HCT116 (cell line): ENCODE measurements at regions not wholly inside any gene's neighbourhood (a gene's known extent, or its start where the extent isn't known, plus 50 kb on each side); places are given as distances from the start of the nearest gene placed in this dataset.

Experiments used
- EZH2phosphoT487 ChIP-seq: fragments of 200-600 bp; IDR thresholded peaks from 2 replicates; pipeline ENCODE4 v1.6.1; 2018; ENCODE audit warnings: antibody characterized with exemption, borderline replicate concordance
- JUND ChIP-seq: IDR thresholded peaks from 2 replicates; pipeline ENCODE4 v1.6.1; 2012
- MAX ChIP-seq: IDR thresholded peaks from 2 replicates; pipeline ENCODE4 v1.6.1; 2012
- POLR2A ChIP-seq: IDR thresholded peaks from 2 replicates; pipeline ENCODE4 v1.7.0; 2011; ENCODE audit warnings: borderline replicate concordance; ENCODE audit not compliant: insufficient read depth, insufficient read length; ENCODE audit errors: extremely low read depth
- POLR2AphosphoS5 ChIP-seq: IDR thresholded peaks from 2 replicates; pipeline ENCODE4 v1.6.1; 2011; ENCODE audit warnings: mild to moderate bottlenecking, low read depth, low read length, moderate library complexity
- SIN3A ChIP-seq: IDR thresholded peaks from 2 replicates; pipeline ENCODE4 v1.6.1; 2012; ENCODE audit warnings: low read depth
- SP1 ChIP-seq: IDR thresholded peaks from 2 replicates; pipeline ENCODE4 v1.6.1; 2012; ENCODE audit warnings: low read depth
- ZBTB33 ChIP-seq: IDR thresholded peaks from 2 replicates; pipeline ENCODE4 v1.6.1; 2011; ENCODE audit warnings: mild to moderate bottlenecking, low read length, moderate library complexity; ENCODE audit not compliant: insufficient replicate concordance; ENCODE audit errors: extremely low read depth
- TF ChIP-seq, protein P1 (sequence below): IDR thresholded peaks from 2 replicates; pipeline ENCODE4 v1.6.1; 2012; ENCODE audit warnings: low read depth
- TF ChIP-seq, protein P2 (sequence below), 3 experiments: fragments of 200-600 bp in 1 of 3; sonication (generic) in 1 of 3; IDR thresholded peaks in 2 of 3; conservative IDR thresholded peaks in 1 of 3; 2 replicates each; pipeline ENCODE4 v1.5.1; 2012 to 2017; ENCODE audit warnings: low read depth in 2 of 3, low read length in 2 of 3, antibody characterized with exemption in 1 of 3, borderline replicate concordance in 1 of 3, control low read depth in 1 of 3, mild to moderate bottlenecking in 1 of 3, mixed read lengths in 1 of 3, mixed run types in 1 of 3, moderate library complexity in 1 of 3; ENCODE audit not compliant: insufficient read depth in 1 of 3

- no peak for TF ChIP-seq POLR2A
- TF ChIP-seq, protein P1, sequence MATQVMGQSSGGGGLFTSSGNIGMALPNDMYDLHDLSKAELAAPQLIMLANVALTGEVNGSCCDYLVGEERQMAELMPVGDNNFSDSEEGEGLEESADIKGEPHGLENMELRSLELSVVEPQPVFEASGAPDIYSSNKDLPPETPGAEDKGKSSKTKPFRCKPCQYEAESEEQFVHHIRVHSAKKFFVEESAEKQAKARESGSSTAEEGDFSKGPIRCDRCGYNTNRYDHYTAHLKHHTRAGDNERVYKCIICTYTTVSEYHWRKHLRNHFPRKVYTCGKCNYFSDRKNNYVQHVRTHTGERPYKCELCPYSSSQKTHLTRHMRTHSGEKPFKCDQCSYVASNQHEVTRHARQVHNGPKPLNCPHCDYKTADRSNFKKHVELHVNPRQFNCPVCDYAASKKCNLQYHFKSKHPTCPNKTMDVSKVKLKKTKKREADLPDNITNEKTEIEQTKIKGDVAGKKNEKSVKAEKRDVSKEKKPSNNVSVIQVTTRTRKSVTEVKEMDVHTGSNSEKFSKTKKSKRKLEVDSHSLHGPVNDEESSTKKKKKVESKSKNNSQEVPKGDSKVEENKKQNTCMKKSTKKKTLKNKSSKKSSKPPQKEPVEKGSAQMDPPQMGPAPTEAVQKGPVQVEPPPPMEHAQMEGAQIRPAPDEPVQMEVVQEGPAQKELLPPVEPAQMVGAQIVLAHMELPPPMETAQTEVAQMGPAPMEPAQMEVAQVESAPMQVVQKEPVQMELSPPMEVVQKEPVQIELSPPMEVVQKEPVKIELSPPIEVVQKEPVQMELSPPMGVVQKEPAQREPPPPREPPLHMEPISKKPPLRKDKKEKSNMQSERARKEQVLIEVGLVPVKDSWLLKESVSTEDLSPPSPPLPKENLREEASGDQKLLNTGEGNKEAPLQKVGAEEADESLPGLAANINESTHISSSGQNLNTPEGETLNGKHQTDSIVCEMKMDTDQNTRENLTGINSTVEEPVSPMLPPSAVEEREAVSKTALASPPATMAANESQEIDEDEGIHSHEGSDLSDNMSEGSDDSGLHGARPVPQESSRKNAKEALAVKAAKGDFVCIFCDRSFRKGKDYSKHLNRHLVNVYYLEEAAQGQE: no peak
- TF ChIP-seq POLR2AphosphoS5: no peak
- no peak for TF ChIP-seq JUND
- TF ChIP-seq ZBTB33: no peak
- TF ChIP-seq, protein P2, sequence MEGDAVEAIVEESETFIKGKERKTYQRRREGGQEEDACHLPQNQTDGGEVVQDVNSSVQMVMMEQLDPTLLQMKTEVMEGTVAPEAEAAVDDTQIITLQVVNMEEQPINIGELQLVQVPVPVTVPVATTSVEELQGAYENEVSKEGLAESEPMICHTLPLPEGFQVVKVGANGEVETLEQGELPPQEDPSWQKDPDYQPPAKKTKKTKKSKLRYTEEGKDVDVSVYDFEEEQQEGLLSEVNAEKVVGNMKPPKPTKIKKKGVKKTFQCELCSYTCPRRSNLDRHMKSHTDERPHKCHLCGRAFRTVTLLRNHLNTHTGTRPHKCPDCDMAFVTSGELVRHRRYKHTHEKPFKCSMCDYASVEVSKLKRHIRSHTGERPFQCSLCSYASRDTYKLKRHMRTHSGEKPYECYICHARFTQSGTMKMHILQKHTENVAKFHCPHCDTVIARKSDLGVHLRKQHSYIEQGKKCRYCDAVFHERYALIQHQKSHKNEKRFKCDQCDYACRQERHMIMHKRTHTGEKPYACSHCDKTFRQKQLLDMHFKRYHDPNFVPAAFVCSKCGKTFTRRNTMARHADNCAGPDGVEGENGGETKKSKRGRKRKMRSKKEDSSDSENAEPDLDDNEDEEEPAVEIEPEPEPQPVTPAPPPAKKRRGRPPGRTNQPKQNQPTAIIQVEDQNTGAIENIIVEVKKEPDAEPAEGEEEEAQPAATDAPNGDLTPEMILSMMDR (IDR thresholded peaks at IDR 0.05 in 2 of 3, conservative IDR thresholded peaks at IDR 0.05 in 1 of 3; ENCODE audit: borderline replicate concordance in 1 of 3, insufficient read depth in 1 of 3, low read depth in 2 of 3, low read length in 2 of 3): no peak
- TF ChIP-seq MAX: no peak
- no peak for TF ChIP-seq EZH2phosphoT487
- no peak for TF ChIP-seq SIN3A
- TF ChIP-seq SP1: no peak
These were observed 71.3 kb upstream of the FNDC3B start for GRCh38 chr3:171967932-171968678.
